Activated CD4-positive, alpha-beta T cell treated with anti-CD3 and anti-CD28 coated beads, Interleukin-2, amount 10 ng/mL, durations not matched to agents 24 days and 14 days (primary cell): ENCODE measurements at regions not wholly inside any gene's neighbourhood (a gene's known extent, or its start where the extent isn't known, plus 50 kb on each side); places are given as distances from the start of the nearest gene placed in this dataset.

Experiments used
- DNase-seq: peaks from one replicate; pipeline ENCODE4 v3.0.0; 2022
- H3K27ac Mint-ChIP-seq: one replicate; pipeline ENCODE4 v1.8.0; 2022; ENCODE audit warnings: mild to moderate bottlenecking, mixed read lengths
- H3K27me3 Mint-ChIP-seq: one replicate; pipeline ENCODE4 v1.8.0; 2022; ENCODE audit warnings: mixed read lengths
- H3K36me3 Mint-ChIP-seq: one replicate; pipeline ENCODE4 v1.8.0; 2022; ENCODE audit warnings: low read depth, mild to moderate bottlenecking, mixed read lengths
- H3K4me1 Mint-ChIP-seq: one replicate; pipeline ENCODE4 v1.8.0; 2021; ENCODE audit warnings: mixed read lengths
- H3K4me3 Mint-ChIP-seq: one replicate; pipeline ENCODE4 v1.8.0; 2022; ENCODE audit warnings: mild to moderate bottlenecking, moderate library complexity, mixed read lengths
- H3K9me3 Mint-ChIP-seq: one replicate; pipeline ENCODE4 v1.8.0; 2021; ENCODE audit warnings: mixed read lengths
- intact Hi-C: fragments of 100-400 bp; cut with micrococcal nuclease; formaldehyde crosslinking; loops from one replicate; pipeline ENCODE4 v1.15.1; 2023

DNA sequence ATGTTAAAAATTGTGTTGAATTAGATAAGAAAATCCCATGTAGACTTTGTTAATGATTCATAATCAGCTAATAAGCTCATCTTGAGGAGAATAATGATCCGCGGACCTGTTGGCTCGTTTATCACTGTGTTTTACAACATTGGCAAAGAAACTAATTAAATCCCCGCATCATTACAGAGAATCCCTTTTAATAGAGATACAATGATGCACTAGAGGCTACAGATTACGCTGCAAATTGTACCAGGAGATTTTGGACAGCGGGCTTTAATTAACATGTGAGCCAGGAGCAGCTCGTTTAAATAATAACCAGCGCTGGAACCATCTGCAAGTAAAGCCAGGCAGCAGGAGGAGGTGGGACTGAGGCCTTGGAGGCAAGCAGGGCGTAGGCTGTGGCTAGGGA is 280.3 kb upstream of the POU3F1 start:
- H3K9me3 Mint-ChIP-seq, result no peaks in the 10 kb centered on the region
- H3K4me3 Mint-ChIP-seq, result no peak overlapping the region
- H3K4me1 Mint-ChIP-seq, result no peaks in the 10 kb centered on the region
- no peaks in the 10 kb centered on the region for H3K36me3 Mint-ChIP-seq
- peaks cover 14% of the 10 kb centered on the region for H3K27me3 Mint-ChIP-seq
- intact Hi-C loops, result no loop called here
- peak; percentile 12 for DNase-seq
- H3K27ac Mint-ChIP-seq, result no peak overlapping the region

DNA sequence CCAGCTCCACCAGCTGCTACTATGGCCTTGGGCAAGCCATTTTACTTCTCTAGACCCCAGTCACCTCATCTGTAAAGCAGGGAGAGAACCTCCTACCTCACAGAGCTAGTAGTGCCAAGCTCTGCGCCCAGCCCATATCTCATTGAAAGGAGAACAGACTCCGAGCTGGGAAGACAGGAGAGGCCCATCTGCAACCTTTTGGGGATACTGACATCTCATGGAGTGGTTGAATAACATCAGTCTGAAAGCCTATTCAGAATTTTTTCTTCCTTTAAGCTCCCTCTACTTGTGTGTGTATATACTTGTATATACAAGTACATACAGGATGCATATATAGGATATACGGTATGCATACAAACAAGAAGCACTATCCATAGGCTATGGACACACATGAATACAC is 279.5 kb upstream of the POU3F1 start:
- Mint-ChIP-seq H3K27ac (no peak overlapping the region), H3K36me3 (no peaks in the 10 kb centered on the region), H3K4me3 (no peak overlapping the region), H3K27me3 (peaks cover 17% of the 10 kb centered on the region), H3K9me3 (no peaks in the 10 kb centered on the region), H3K4me1 (no peaks in the 10 kb centered on the region)
- intact Hi-C loops, result no loop called here
- DNase-seq, result peak; percentile 26

DNA sequence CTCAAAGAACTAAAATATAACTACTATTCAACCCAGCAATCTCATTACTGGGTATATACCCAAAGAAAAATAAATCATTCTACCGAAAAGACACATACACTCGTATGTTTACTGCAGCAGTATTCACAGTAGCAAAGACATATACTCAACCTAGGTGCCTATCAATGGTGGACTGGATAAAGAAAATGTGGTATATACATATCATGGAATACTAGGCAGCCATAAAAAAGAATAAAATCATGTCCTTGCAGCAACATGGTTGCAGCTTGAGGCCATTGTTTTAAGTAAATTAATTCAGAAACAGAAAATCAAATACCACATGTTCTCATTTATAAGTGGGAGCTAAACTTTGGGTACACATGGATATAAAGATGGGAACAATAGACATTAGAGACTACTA is 266.2 kb upstream of the POU3F1 start:
- Mint-ChIP-seq H3K4me1 (no peaks in the 10 kb centered on the region), H3K9me3 (no peaks in the 10 kb centered on the region), H3K27me3 (peaks cover 20% of the 10 kb centered on the region), H3K36me3 (no peaks in the 10 kb centered on the region), H3K4me3 (no peak overlapping the region), H3K27ac (no peak overlapping the region)
- intact Hi-C loops, result no loop called here
- DNase-seq, result no peak

DNA sequence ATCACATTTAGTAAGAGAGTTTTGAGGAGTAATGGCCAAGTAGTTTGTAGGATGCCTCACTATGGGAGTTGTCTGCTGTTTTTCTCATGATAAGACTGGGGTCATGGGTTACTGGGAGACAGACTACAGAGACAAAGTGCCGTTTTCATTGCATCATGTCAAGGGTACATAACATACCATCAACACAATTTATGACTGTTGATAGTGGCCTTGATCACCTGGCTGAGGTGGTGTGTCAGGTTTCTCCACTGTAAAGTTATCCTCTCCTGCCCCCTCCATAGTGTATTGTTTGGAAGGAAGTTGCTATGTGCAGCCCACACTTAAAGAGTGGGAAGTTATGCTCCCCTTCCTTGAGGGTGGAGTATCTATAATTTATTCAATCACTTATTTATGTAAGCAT is 263.5 kb upstream of the POU3F1 start:
- no peak overlapping the region for H3K4me3 Mint-ChIP-seq
- H3K36me3 Mint-ChIP-seq, result no peaks in the 10 kb centered on the region
- intact Hi-C loops, result no loop called here
- peaks cover 17% of the 10 kb centered on the region for H3K27me3 Mint-ChIP-seq
- H3K27ac Mint-ChIP-seq, result no peak overlapping the region
- DNase-seq, result no peak
- no peaks in the 10 kb centered on the region for H3K4me1 Mint-ChIP-seq
- H3K9me3 Mint-ChIP-seq, result no peaks in the 10 kb centered on the region

DNA sequence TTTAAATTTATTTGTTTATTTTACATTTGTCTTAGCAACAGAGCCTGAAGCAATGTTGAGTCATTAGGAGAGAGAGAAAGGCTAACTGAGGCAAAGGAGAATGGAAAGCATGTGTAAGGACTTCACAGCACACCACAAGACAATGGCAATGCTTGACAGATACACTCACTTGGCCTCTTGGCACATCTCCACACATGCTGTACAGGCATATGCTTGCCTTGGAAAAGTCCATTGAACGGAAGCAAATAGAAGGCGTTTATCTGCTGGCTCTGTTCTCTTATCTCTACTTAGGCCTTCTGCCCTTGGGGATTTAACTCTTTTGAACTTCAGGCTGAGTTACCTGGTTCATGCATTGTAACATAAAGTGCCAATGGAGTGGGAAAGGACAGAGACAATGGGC is 262.2 kb upstream of the POU3F1 start:
- intact Hi-C loops, result no loop called here
- Mint-ChIP-seq H3K9me3 (no peaks in the 10 kb centered on the region), H3K4me3 (no peak overlapping the region), H3K36me3 (no peaks in the 10 kb centered on the region), H3K27me3 (peaks cover 22% of the 10 kb centered on the region), H3K4me1 (no peaks in the 10 kb centered on the region), H3K27ac (no peak overlapping the region)
- peak; percentile 35 for DNase-seq

DNA sequence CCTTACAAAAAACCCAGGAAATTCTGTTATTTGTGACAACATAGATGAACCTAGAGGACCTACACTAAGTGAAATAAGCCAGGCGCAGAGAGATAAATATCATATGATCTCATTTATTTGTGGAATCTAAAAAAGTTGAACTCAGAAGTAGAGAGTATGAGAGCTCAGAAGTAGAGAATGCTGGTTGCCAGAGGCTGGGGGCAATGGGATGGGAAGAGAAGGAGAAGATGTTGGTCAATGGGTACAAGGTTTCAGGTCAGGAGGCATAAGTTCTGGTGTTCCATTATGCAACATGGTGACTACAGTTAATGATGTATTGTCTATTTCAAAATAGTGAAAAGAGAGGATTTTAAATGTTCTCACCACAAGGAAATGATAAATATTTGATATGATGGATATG is 259.1 kb upstream of the POU3F1 start:
- no peaks in the 10 kb centered on the region for H3K36me3 Mint-ChIP-seq
- intact Hi-C loops, result no loop called here
- H3K27me3 Mint-ChIP-seq, result peaks cover 23% of the 10 kb centered on the region
- H3K27ac Mint-ChIP-seq, result no peak overlapping the region
- H3K4me1 Mint-ChIP-seq, result no peaks in the 10 kb centered on the region
- no peaks in the 10 kb centered on the region for H3K9me3 Mint-ChIP-seq
- H3K4me3 Mint-ChIP-seq, result no peak overlapping the region
- no peak for DNase-seq

DNA sequence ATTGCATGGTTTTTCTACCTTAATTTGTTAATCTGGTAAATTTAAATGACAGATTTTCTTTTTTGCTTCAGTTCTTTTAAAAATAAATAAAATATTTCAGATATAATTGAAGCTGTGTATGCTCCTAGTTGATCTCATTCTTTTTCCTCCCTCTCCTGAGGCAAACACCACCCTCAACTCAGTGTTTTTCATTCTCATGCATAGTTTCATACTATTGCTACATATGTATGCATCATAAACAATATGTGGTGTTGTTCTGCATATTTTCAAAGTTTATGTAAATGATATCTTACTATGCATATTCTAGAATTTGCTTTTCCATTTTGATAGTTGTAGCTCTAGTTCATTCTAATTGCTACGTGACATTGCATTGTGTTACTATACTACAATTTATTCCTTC is 257.2 kb upstream of the POU3F1 start:
- intact Hi-C loops, result no loop called here
- Mint-ChIP-seq H3K4me3 (no peak overlapping the region), H3K9me3 (no peaks in the 10 kb centered on the region), H3K4me1 (no peaks in the 10 kb centered on the region), H3K27me3 (peaks cover 21% of the 10 kb centered on the region), H3K36me3 (no peaks in the 10 kb centered on the region), H3K27ac (no peak overlapping the region)
- no peak for DNase-seq

DNA sequence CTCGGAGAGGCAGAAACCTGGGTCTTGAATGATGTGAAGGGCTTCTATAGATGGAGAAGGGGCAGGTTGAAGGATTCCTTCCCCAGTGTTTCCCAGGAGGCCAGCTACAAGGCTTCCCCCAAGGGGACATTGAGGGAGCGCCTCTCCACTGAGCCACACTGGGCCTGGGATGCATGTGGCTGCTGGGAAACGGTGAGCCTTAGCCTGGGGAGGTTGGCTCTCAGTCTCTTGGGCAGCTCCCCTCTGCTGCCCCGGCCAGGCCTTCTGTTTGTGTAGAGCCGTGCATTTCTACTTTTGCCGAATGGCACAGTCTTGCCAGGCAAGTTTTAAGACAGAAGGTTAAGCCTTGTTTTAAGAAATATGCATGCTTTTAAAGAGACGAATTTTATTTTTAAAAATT is 254.4 kb upstream of the POU3F1 start:
- H3K27ac Mint-ChIP-seq, result no peak overlapping the region
- peaks cover 26% of the 10 kb centered on the region for H3K27me3 Mint-ChIP-seq
- intact Hi-C loops, result no loop called here
- no peak overlapping the region for H3K4me3 Mint-ChIP-seq
- no peaks in the 10 kb centered on the region for H3K36me3 Mint-ChIP-seq
- DNase-seq, result peak; percentile 46
- H3K4me1 Mint-ChIP-seq, result no peaks in the 10 kb centered on the region
- H3K9me3 Mint-ChIP-seq, result no peaks in the 10 kb centered on the region

DNA sequence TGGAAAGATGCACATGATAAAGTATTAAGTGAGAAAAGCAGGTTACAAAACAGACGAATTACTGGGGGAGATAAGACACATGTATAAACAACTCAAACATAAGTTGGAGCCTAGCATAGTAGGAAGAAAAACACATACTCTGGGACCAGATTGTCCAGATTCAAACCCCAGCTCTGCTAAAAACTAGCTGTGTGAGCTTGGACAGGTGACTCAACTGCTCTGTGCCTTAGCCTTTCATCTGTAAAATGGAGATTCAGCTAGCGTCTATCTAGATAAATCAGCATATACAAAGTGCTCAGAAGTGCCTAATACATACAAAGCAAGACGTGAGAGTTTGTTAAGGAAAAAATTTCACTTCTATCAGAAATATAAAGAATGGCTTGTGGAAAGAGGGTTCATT is 254.0 kb upstream of the POU3F1 start:
- Mint-ChIP-seq H3K27me3 (peaks cover 26% of the 10 kb centered on the region), H3K4me1 (no peaks in the 10 kb centered on the region), H3K36me3 (no peaks in the 10 kb centered on the region), H3K27ac (no peak overlapping the region), H3K9me3 (no peaks in the 10 kb centered on the region), H3K4me3 (no peak overlapping the region)
- intact Hi-C loops, result no loop called here
- DNase-seq, result no peak

DNA sequence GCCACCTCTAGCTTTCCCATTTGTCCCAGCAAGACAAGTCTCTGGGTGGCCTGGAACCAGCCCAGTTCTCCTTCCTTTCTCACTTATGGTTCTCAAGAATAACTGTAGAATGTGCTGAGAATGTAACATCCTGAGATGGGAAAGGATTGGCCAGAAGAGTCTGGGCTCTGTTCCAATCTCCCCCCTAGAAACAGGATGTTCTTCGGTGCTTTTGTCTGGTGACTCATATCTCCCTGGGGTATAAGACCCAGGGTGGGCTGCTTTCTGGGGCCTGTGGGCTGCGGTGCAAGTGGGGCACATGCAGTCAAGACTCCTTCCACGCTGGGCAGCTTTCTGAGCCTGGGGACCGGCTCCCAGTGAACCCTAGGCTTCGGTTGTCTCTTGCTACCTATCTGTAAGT is 251.2 kb upstream of the POU3F1 start:
- Mint-ChIP-seq H3K36me3 (no peaks in the 10 kb centered on the region), H3K27ac (no peak overlapping the region), H3K4me1 (no peaks in the 10 kb centered on the region), H3K27me3 (peaks cover 30% of the 10 kb centered on the region), H3K9me3 (no peaks in the 10 kb centered on the region), H3K4me3 (no peak overlapping the region)
- no peak for DNase-seq
- intact Hi-C loops, result no loop called here

DNA sequence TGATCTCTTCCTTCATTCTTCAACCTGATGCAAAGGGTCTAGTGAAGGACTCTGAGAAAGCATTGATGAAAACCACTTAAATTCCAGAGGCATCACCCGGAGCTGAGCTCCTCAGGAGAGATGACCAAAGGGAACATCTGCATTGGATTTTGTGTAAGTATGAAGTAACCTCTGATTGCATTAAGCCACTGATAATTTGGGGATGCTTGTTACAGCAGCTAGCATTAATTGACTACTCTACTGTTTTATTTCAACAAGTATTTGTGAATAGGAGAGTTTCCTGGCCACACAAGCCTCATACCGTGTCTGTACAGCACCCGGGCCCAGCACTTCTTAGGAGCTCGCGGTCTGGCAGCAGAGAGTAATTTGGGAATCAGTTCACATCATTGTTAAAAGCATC is 250.7 kb upstream of the POU3F1 start:
- no peak for DNase-seq
- Mint-ChIP-seq H3K27ac (no peak overlapping the region), H3K36me3 (no peaks in the 10 kb centered on the region), H3K27me3 (peaks cover 31% of the 10 kb centered on the region), H3K4me1 (no peaks in the 10 kb centered on the region), H3K4me3 (no peak overlapping the region), H3K9me3 (no peaks in the 10 kb centered on the region)
- intact Hi-C loops, result no loop called here

DNA sequence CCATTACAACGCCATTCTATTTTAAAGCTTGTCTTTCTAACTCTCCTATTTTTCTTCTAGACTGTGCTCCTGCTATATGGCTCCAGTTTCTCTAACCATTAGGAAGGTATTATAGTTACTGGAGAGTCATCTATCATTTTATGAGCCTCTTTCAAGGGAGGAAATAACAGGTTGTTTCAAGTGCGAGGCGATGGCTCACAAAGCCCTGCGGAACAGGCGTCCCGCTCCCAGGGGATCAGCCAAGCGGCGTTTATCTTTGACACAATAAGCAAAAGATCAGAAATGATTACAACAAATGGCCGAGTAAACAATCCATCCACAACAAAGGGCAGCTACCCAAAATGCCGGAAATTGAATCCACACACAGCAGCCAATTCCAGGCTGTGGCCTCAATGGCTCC is 249.5 kb upstream of the POU3F1 start:
- no peaks in the 10 kb centered on the region for H3K36me3 Mint-ChIP-seq
- no peak overlapping the region for H3K4me3 Mint-ChIP-seq
- intact Hi-C loops, result no loop called here
- DNase-seq, result peak; percentile 27
- peaks cover 39% of the 10 kb centered on the region for H3K27me3 Mint-ChIP-seq
- no peaks in the 10 kb centered on the region for H3K9me3 Mint-ChIP-seq
- no peak overlapping the region for H3K27ac Mint-ChIP-seq
- H3K4me1 Mint-ChIP-seq, result no peaks in the 10 kb centered on the region

DNA sequence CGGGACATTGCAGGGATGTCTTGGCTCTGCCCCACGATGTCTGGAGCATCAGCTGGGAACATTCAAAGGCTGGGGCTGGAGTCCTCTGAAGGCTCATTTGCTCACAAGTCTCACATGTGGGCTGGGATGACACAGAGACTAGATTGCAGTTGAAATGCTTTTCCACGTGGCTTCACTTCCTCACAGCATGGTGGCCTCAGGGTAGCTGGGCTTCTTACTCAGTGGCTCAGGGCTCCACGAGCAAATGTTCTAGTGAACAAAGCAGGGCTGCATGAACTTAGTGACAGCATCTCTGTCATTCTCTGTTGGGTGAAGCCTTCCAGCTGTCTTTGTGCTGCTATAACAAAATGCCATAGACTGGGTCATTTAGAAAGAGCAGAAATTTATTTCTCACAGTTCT is 247.0 kb upstream of the POU3F1 start:
- intact Hi-C loops, result no loop called here
- Mint-ChIP-seq H3K36me3 (no peaks in the 10 kb centered on the region), H3K4me1 (no peaks in the 10 kb centered on the region), H3K9me3 (no peaks in the 10 kb centered on the region), H3K27ac (no peak overlapping the region), H3K27me3 (peaks cover 44% of the 10 kb centered on the region), H3K4me3 (no peak overlapping the region)
- DNase-seq, result peak; percentile 41

DNA sequence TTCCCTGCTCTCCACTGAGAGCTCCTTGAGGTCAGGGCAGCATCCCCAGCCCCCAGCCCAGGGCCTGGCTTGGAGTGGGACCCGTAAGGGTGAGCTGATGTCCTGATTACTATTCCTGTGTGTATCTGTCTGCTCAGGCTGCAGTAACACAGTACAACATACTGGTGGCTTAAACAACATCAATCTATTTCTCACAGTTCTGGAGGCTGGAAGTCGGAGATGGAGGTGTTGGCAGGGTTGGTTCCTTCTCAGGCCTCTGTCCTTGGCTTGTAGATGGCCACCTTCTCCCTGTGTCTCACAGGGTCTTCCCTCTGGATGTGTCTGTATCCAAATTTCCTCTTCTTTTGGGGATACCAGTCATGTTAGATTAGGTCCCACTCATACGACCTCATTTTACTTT is 246.4 kb upstream of the POU3F1 start:
- peak; percentile 24 for DNase-seq
- intact Hi-C loops, result no loop called here
- Mint-ChIP-seq H3K27me3 (peaks cover 45% of the 10 kb centered on the region), H3K27ac (no peak overlapping the region), H3K4me1 (no peaks in the 10 kb centered on the region), H3K36me3 (no peaks in the 10 kb centered on the region), H3K4me3 (no peak overlapping the region), H3K9me3 (no peaks in the 10 kb centered on the region)

DNA sequence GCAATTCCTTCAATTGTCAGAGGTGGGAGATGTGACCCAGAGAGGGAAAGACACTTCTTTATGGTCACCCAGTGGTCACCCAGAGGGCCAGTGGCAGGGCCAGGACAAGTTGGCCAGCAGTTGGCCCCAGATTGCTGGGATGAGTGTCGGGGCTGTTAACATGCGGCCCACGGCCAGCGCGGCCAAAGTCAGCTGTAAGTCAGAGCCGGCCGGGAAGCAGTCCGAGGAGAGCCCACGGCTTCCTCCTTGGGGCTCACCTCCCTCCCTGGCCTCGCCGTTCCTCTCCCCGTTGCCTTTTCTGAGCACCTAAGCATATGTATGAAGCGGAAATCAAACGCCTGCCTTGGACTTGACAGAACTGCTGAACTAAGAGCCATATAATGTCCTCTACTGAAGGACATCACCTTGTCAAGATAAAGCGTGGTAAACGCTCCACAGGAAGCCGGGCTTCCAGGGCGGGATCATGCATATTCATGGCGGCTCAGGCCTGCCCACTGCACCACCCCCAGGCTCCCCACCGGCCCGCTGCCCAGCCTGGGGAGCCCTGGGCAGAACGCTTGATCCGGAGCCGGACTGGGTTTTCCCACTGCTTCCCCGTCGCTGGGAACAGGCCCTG is 245.4 kb upstream of the POU3F1 start:
- intact Hi-C loops, result no loop called here
- no peak overlapping the region for H3K27ac Mint-ChIP-seq
- peak; percentile 50 for DNase-seq
- no peaks in the 10 kb centered on the region for H3K36me3 Mint-ChIP-seq
- no peaks in the 10 kb centered on the region for H3K4me1 Mint-ChIP-seq
- no peaks in the 10 kb centered on the region for H3K9me3 Mint-ChIP-seq
- H3K27me3 Mint-ChIP-seq, result peaks cover 45% of the 10 kb centered on the region
- H3K4me3 Mint-ChIP-seq, result no peak overlapping the region
